Liver (tissue), 8 donors: ENCODE measurements at regions not wholly inside any gene's neighbourhood (a gene's known extent, or its start where the extent isn't known, plus 50 kb on each side); places are given as distances from the start of the nearest gene placed in this dataset.

Source experiments
- DNase-seq: peaks from one replicate; pipeline ENCODE4 v3.0.0-alpha.2; 2017; ENCODE audit warnings: low spot score
- H3K27ac ChIP-seq, 2 donors: one replicate each; pipeline ENCODE4 v1.7.0; 2013; ENCODE audit warnings: inconsistent platforms in 2 of 2, low read length in 2 of 2, control low read depth in 1 of 2, low read depth in 1 of 2, mild to moderate bottlenecking in 1 of 2
- H3K27me3 ChIP-seq, 4 donors: one replicate each; pipeline versions ENCODE4 v1.6.1 to v1.7.0; 2013; ENCODE audit warnings: low read length in 3 of 4, inconsistent platforms in 1 of 4, mild to moderate bottlenecking in 1 of 4, moderate library complexity in 1 of 4; ENCODE audit not compliant: control insufficient read depth in 4 of 4, insufficient read depth in 4 of 4
- H3K36me3 ChIP-seq, 4 donors: one replicate each; pipeline versions ENCODE4 v1.6.1 to v1.7.0; 2013; ENCODE audit warnings: low read length in 3 of 4, mild to moderate bottlenecking in 3 of 4, low read depth in 1 of 4, moderate library complexity in 1 of 4; ENCODE audit not compliant: control insufficient read depth in 4 of 4, insufficient read depth in 3 of 4
- H3K4me1 ChIP-seq, 4 donors: one replicate each; pipeline versions ENCODE4 v1.6.1 to v1.7.0; 2013; ENCODE audit warnings: low read length in 3 of 4, mild to moderate bottlenecking in 3 of 4, moderate library complexity in 1 of 4; ENCODE audit not compliant: control insufficient read depth in 4 of 4, insufficient read depth in 4 of 4
- H3K4me3 ChIP-seq, 3 donors: one replicate each; pipeline versions ENCODE4 v1.6.1 to v1.7.0; 2013; ENCODE audit warnings: low read length in 3 of 3, control low read depth in 1 of 3, low read depth in 1 of 3, mild to moderate bottlenecking in 1 of 3
- H3K9ac ChIP-seq, 2 donors: one replicate each; pipeline ENCODE4 v1.7.0; 2013; ENCODE audit warnings: low read length in 2 of 2, mild to moderate bottlenecking in 2 of 2, moderate library complexity in 2 of 2, control low read depth in 1 of 2, low read depth in 1 of 2
- H3K9me3 ChIP-seq, 4 donors: one replicate each; pipeline versions ENCODE4 v1.6.1 to v1.7.0; 2013; ENCODE audit warnings: low read length in 3 of 4; ENCODE audit not compliant: control insufficient read depth in 4 of 4
- EGR1 ChIP-seq, 2 donors: IDR thresholded peaks; 2 replicates each; pipeline ENCODE4 v1.6.1; 2016 to 2018; ENCODE audit warnings: antibody characterized with exemption in 2 of 2, low read depth in 2 of 2
- FOXA1 ChIP-seq: IDR thresholded peaks from 2 replicates; pipeline ENCODE4 v1.6.1; 2016; ENCODE audit warnings: antibody characterized with exemption
- FOXA2 ChIP-seq: IDR thresholded peaks from 2 replicates; pipeline ENCODE4 v1.6.1; 2016; ENCODE audit warnings: antibody characterized with exemption
- GABPA ChIP-seq, 2 donors: IDR thresholded peaks in 1 of 2; conservative IDR thresholded peaks in 1 of 2; 2 replicates each; pipeline ENCODE4 v1.6.1; 2016; ENCODE audit warnings: antibody characterized with exemption in 2 of 2, mild to moderate bottlenecking in 1 of 2, moderate library complexity in 1 of 2
- HNF4G ChIP-seq: IDR thresholded peaks from 2 replicates; pipeline ENCODE4 v1.6.1; 2016; ENCODE audit warnings: antibody characterized with exemption
- JUND ChIP-seq, 2 donors: IDR thresholded peaks; 2 replicates each; pipeline ENCODE4 v1.6.1; 2016; ENCODE audit warnings: antibody characterized with exemption in 2 of 2
- NR2F2 ChIP-seq: IDR thresholded peaks from 2 replicates; pipeline ENCODE4 v1.6.1; 2016; ENCODE audit warnings: antibody characterized with exemption
- RAD21 ChIP-seq, 2 donors: IDR thresholded peaks; 2 replicates each; pipeline ENCODE4 v1.6.1; 2016; ENCODE audit warnings: antibody characterized with exemption in 2 of 2, mild to moderate bottlenecking in 2 of 2
- SP1 ChIP-seq: IDR thresholded peaks from 2 replicates; pipeline ENCODE4 v1.6.1; 2018; ENCODE audit warnings: antibody characterized with exemption, mild to moderate bottlenecking
- YY1 ChIP-seq: IDR thresholded peaks from 2 replicates; pipeline ENCODE4 v1.6.1; 2016; ENCODE audit warnings: antibody characterized with exemption, mild to moderate bottlenecking
- WGBS: extraction: QIAGEN DNeasy Blood & Tissue Kit; methylation state at CpG from one replicate; pipeline ENCODE4 v1.1.7; 2013; 5-methylcytosine and 5-hydroxymethylcytosine counted together
- TF ChIP-seq, protein P1 (sequence below): fragments of 150-350 bp; IDR thresholded peaks from 2 replicates; pipeline ENCODE4 v1.5.1; 2017; ENCODE audit warnings: improper control_type of control experiment, low read depth, low read length; ENCODE audit not compliant: missing input control
- TF ChIP-seq, protein P2 (sequence below): IDR thresholded peaks from 2 replicates; pipeline ENCODE4 v1.6.1; 2016; ENCODE audit warnings: antibody characterized with exemption
- TF ChIP-seq, protein P3 (sequence below): IDR thresholded peaks from 2 replicates; pipeline ENCODE4 v1.6.1; 2016; ENCODE audit warnings: antibody characterized with exemption, mild to moderate bottlenecking
- TF ChIP-seq, protein P4 (sequence below): IDR thresholded peaks from 2 replicates; pipeline ENCODE4 v1.6.1; 2016; ENCODE audit warnings: antibody characterized with exemption
- TF ChIP-seq, protein P5 (sequence below): IDR thresholded peaks from 2 replicates; pipeline ENCODE4 v1.6.1; 2016; ENCODE audit warnings: antibody characterized with exemption
- donor health status: healthy.
- donor health status: healthy.
- donor health status: healthy.
- donor health status: healthy.
- donor health status: healthy.

DNA sequence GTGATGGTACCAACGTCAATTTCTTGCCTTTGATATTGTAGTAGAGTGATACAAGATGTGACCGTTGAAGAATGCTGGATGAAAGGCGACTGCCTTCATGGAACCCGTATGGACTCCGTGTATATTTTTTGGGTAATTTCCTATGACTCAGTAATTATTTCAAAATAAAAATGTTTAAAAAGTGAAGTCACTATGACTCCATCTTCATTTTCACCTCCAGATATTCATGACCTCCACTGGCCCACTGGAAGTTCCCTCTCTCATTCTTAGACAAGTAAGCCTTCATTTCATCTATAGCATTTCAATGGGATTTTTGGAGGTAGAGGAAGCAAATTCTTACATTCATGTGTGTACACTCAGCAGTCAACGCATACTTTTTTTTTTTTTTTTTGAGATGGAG, 111.8 kb upstream of the NUDT7 start:
- Histone ChIP-seq H3K9me3 (no peaks in the 10 kb centered on the region), H3K4me3 (no peak overlapping the region), H3K36me3 (no peaks in the 10 kb centered on the region), H3K9ac (no peak overlapping the region), H3K4me1 (no peaks in the 10 kb centered on the region), H3K27ac (no peak overlapping the region), H3K27me3 (no peaks in the 10 kb centered on the region)
- 84% methylated on average over 6 of the region's 6 CpGs for WGBS
- no peak for DNase-seq
- TF ChIP-seq, protein P1, sequence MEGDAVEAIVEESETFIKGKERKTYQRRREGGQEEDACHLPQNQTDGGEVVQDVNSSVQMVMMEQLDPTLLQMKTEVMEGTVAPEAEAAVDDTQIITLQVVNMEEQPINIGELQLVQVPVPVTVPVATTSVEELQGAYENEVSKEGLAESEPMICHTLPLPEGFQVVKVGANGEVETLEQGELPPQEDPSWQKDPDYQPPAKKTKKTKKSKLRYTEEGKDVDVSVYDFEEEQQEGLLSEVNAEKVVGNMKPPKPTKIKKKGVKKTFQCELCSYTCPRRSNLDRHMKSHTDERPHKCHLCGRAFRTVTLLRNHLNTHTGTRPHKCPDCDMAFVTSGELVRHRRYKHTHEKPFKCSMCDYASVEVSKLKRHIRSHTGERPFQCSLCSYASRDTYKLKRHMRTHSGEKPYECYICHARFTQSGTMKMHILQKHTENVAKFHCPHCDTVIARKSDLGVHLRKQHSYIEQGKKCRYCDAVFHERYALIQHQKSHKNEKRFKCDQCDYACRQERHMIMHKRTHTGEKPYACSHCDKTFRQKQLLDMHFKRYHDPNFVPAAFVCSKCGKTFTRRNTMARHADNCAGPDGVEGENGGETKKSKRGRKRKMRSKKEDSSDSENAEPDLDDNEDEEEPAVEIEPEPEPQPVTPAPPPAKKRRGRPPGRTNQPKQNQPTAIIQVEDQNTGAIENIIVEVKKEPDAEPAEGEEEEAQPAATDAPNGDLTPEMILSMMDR: no peak
- TF ChIP-seq JUND (IDR thresholded peaks at IDR 0.05): no peak
- TF ChIP-seq NR2F2: no peak
- TF ChIP-seq, protein P2, sequence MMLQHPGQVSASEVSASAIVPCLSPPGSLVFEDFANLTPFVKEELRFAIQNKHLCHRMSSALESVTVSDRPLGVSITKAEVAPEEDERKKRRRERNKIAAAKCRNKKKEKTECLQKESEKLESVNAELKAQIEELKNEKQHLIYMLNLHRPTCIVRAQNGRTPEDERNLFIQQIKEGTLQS: no peak
- TF ChIP-seq RAD21 (IDR thresholded peaks at IDR 0.05): no peak
- TF ChIP-seq, protein P3, sequence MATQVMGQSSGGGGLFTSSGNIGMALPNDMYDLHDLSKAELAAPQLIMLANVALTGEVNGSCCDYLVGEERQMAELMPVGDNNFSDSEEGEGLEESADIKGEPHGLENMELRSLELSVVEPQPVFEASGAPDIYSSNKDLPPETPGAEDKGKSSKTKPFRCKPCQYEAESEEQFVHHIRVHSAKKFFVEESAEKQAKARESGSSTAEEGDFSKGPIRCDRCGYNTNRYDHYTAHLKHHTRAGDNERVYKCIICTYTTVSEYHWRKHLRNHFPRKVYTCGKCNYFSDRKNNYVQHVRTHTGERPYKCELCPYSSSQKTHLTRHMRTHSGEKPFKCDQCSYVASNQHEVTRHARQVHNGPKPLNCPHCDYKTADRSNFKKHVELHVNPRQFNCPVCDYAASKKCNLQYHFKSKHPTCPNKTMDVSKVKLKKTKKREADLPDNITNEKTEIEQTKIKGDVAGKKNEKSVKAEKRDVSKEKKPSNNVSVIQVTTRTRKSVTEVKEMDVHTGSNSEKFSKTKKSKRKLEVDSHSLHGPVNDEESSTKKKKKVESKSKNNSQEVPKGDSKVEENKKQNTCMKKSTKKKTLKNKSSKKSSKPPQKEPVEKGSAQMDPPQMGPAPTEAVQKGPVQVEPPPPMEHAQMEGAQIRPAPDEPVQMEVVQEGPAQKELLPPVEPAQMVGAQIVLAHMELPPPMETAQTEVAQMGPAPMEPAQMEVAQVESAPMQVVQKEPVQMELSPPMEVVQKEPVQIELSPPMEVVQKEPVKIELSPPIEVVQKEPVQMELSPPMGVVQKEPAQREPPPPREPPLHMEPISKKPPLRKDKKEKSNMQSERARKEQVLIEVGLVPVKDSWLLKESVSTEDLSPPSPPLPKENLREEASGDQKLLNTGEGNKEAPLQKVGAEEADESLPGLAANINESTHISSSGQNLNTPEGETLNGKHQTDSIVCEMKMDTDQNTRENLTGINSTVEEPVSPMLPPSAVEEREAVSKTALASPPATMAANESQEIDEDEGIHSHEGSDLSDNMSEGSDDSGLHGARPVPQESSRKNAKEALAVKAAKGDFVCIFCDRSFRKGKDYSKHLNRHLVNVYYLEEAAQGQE: no peak
- no peak for TF ChIP-seq GABPA (IDR thresholded peaks at IDR 0.05 in 1 of 2, conservative IDR thresholded peaks at IDR 0.05 in 1 of 2)
- TF ChIP-seq SP1: no peak
- no peak for TF ChIP-seq EGR1 (IDR thresholded peaks at IDR 0.05; ENCODE audit: low read depth in 2 of 2)
- TF ChIP-seq, protein P4, sequence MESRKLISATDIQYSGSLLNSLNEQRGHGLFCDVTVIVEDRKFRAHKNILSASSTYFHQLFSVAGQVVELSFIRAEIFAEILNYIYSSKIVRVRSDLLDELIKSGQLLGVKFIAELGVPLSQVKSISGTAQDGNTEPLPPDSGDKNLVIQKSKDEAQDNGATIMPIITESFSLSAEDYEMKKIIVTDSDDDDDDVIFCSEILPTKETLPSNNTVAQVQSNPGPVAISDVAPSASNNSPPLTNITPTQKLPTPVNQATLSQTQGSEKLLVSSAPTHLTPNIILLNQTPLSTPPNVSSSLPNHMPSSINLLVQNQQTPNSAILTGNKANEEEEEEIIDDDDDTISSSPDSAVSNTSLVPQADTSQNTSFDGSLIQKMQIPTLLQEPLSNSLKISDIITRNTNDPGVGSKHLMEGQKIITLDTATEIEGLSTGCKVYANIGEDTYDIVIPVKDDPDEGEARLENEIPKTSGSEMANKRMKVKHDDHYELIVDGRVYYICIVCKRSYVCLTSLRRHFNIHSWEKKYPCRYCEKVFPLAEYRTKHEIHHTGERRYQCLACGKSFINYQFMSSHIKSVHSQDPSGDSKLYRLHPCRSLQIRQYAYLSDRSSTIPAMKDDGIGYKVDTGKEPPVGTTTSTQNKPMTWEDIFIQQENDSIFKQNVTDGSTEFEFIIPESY: no peak
- TF ChIP-seq HNF4G: no peak
- TF ChIP-seq FOXA1: no peak
- TF ChIP-seq, protein P5, sequence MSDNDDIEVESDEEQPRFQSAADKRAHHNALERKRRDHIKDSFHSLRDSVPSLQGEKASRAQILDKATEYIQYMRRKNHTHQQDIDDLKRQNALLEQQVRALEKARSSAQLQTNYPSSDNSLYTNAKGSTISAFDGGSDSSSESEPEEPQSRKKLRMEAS: no peak
- no peak for TF ChIP-seq YY1

DNA sequence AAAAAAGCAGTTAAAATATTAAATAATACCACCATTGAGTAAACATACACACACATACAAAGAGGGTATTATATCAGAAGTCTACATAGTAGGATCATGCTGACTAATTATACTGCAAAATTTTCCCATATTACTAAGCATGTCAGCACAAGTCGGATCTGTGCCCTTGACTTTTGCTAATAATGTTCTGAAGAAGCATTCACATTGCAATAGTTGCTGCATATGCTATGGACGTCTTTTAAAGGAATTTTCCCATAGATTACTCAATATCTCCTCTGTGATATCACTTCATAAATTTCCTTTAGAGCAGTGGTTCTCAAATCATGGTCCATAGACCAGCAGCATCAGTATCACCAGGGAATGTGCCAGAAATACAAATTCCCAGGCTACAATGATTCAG, 110.9 kb upstream of the NUDT7 start:
- Histone ChIP-seq H3K36me3 (no peaks in the 10 kb centered on the region), H3K27me3 (no peaks in the 10 kb centered on the region), H3K9ac (no peak overlapping the region), H3K4me3 (no peak overlapping the region), H3K4me1 (no peaks in the 10 kb centered on the region), H3K27ac (no peak overlapping the region), H3K9me3 (no peaks in the 10 kb centered on the region)
- 54% methylated on average over 2 of the region's 2 CpGs for WGBS
- no peak for DNase-seq
- TF ChIP-seq SP1 (no peak), FOXA2 (no peak), EGR1 (IDR thresholded peaks at IDR 0.05; ENCODE audit: low read depth in 2 of 2) (no peak), GABPA (IDR thresholded peaks at IDR 0.05 in 1 of 2, conservative IDR thresholded peaks at IDR 0.05 in 1 of 2) (no peak), NR2F2 (no peak), FOXA1 (no peak)
- TF ChIP-seq, protein P4: no peak
- TF ChIP-seq, protein P5: no peak
- TF ChIP-seq, protein P1: no peak
